ENCODE measurements at regions not wholly inside any gene's neighbourhood (a gene's known extent, or its start where the extent isn't known, plus 50 kb on each side); places are given as distances from the start of the nearest gene placed in this dataset.

- no peak for TF ChIP-seq FOXP2 (optimal IDR thresholded peaks at IDR 0.05; ENCODE audit: borderline replicate concordance, extremely low read depth, extremely low read length, insufficient read depth)
- TF ChIP-seq TAF1 (IDR thresholded peaks at IDR 0.05; ENCODE audit: borderline replicate concordance, insufficient read depth, low read length) = no peak
- TF ChIP-seq SIN3A (IDR thresholded peaks at IDR 0.05; ENCODE audit: borderline replicate concordance, insufficient read depth, low read length) = no peak
- TF ChIP-seq REST (IDR thresholded peaks at IDR 0.05; ENCODE audit: insufficient read depth in 1 of 2, low read depth in 2 of 2, low read length in 2 of 2) = no peak
- no peak for TF ChIP-seq POLR2AphosphoS5 (IDR thresholded peaks at IDR 0.05; ENCODE audit: low read depth, low read length)
Measured at GRCh38 chr1:199082778-199083389, 444.0 kb downstream of the PTPRC start.

- no peak for TF ChIP-seq POLR2AphosphoS5 (IDR thresholded peaks at IDR 0.05; ENCODE audit: low read depth, low read length)
- no peak for TF ChIP-seq TAF1 (IDR thresholded peaks at IDR 0.05; ENCODE audit: borderline replicate concordance, insufficient read depth, low read length)
- no peak for TF ChIP-seq SIN3A (IDR thresholded peaks at IDR 0.05; ENCODE audit: borderline replicate concordance, insufficient read depth, low read length)
Measured at GRCh38 chr1:199083680-199084079, 444.8 kb downstream of the PTPRC start.

- TF ChIP-seq FOXP2 (optimal IDR thresholded peaks at IDR 0.05; ENCODE audit: borderline replicate concordance, extremely low read depth, extremely low read length, insufficient read depth) (no peak), SIN3A (IDR thresholded peaks at IDR 0.05; ENCODE audit: borderline replicate concordance, insufficient read depth, low read length) (no peak), TAF1 (IDR thresholded peaks at IDR 0.05; ENCODE audit: borderline replicate concordance, insufficient read depth, low read length) (no peak), REST (IDR thresholded peaks at IDR 0.05; ENCODE audit: insufficient read depth in 1 of 2, low read depth in 2 of 2, low read length in 2 of 2) (no peak), POLR2AphosphoS5 (IDR thresholded peaks at IDR 0.05; ENCODE audit: low read depth, low read length) (no peak)
Measured at GRCh38 chr1:199084293-199084692, 445.5 kb downstream of the PTPRC start.

GRCh38 chr1:199085903-199086302, 447.1 kb downstream of the PTPRC start:
- TF ChIP-seq REST (IDR thresholded peaks at IDR 0.05; ENCODE audit: insufficient read depth in 1 of 2, low read depth in 2 of 2, low read length in 2 of 2) (no peak), SIN3A (IDR thresholded peaks at IDR 0.05; ENCODE audit: borderline replicate concordance, insufficient read depth, low read length) (no peak), FOXP2 (optimal IDR thresholded peaks at IDR 0.05; ENCODE audit: borderline replicate concordance, extremely low read depth, extremely low read length, insufficient read depth) (no peak), POLR2AphosphoS5 (IDR thresholded peaks at IDR 0.05; ENCODE audit: low read depth, low read length) (no peak), TAF1 (IDR thresholded peaks at IDR 0.05; ENCODE audit: borderline replicate concordance, insufficient read depth, low read length) (no peak)

- TF ChIP-seq SIN3A (IDR thresholded peaks at IDR 0.05; ENCODE audit: borderline replicate concordance, insufficient read depth, low read length) (no peak), REST (IDR thresholded peaks at IDR 0.05; ENCODE audit: insufficient read depth in 1 of 2, low read depth in 2 of 2, low read length in 2 of 2) (no peak), TAF1 (IDR thresholded peaks at IDR 0.05; ENCODE audit: borderline replicate concordance, insufficient read depth, low read length) (no peak), FOXP2 (optimal IDR thresholded peaks at IDR 0.05; ENCODE audit: borderline replicate concordance, extremely low read depth, extremely low read length, insufficient read depth) (no peak), POLR2AphosphoS5 (IDR thresholded peaks at IDR 0.05; ENCODE audit: low read depth, low read length) (no peak)
Measured at GRCh38 chr1:199087144-199087543, 448.3 kb downstream of the PTPRC start.

All from PFSK-1 (cell line).